Gastrocnemius medialis (tissue), 4 donors: ENCODE measurements at regions not wholly inside any gene's neighbourhood (a gene's known extent, or its start where the extent isn't known, plus 50 kb on each side); places are given as distances from the start of the nearest gene placed in this dataset.

ENCODE experiments used
- POLR2A ChIP-seq, 2 donors: fragments of 450-650 bp; IDR thresholded peaks; one replicate each; pipeline ENCODE4 v1.6.1; 2017; ENCODE audit warnings: antibody characterized with exemption in 2 of 2, mild to moderate bottlenecking in 2 of 2, moderate library complexity in 2 of 2
- TF ChIP-seq, protein P1 (sequence below), 5 experiments: fragments of 450-650 bp in 3 of 5; fragments of 200-600 bp in 2 of 5; sonication (generic) in 2 of 5; IDR thresholded peaks in 4 of 5; conservative IDR thresholded peaks in 1 of 5; 1 replicate in 4 of 5; 2 replicates in 1 of 5; pipeline ENCODE4 v1.5.1; 2016 to 2019; ENCODE audit warnings: antibody characterized with exemption in 5 of 5, mild to moderate bottlenecking in 3 of 5, moderate library complexity in 3 of 5

DNA sequence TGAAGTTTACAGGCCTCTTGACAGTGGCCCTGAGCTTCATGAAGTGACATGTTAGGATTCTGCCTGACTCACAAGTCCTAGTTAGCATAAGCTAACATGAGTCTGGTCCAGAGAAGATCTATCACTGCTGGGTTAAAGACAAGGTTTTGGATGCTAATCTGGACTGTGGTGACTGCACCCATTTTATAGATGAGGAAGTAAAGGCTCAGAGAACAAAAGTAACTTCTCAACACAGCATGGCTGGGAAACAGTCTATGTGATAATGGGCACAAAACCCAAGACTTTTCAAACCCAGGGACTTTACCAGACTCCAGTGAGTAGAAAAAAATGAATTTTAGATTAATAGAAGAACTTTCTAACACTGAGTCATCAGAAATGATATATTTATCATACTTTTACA lies 236.8 kb upstream of the IRX5 start:
- TF ChIP-seq, protein P1, sequence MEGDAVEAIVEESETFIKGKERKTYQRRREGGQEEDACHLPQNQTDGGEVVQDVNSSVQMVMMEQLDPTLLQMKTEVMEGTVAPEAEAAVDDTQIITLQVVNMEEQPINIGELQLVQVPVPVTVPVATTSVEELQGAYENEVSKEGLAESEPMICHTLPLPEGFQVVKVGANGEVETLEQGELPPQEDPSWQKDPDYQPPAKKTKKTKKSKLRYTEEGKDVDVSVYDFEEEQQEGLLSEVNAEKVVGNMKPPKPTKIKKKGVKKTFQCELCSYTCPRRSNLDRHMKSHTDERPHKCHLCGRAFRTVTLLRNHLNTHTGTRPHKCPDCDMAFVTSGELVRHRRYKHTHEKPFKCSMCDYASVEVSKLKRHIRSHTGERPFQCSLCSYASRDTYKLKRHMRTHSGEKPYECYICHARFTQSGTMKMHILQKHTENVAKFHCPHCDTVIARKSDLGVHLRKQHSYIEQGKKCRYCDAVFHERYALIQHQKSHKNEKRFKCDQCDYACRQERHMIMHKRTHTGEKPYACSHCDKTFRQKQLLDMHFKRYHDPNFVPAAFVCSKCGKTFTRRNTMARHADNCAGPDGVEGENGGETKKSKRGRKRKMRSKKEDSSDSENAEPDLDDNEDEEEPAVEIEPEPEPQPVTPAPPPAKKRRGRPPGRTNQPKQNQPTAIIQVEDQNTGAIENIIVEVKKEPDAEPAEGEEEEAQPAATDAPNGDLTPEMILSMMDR (IDR thresholded peaks at IDR 0.05 in 4 of 5, conservative IDR thresholded peaks at IDR 0.05 in 1 of 5) = no peak
- no peak for TF ChIP-seq POLR2A (IDR thresholded peaks at IDR 0.05)
